ENCODE measurements at regions not wholly inside any gene's neighbourhood (a gene's known extent, or its start where the extent isn't known, plus 50 kb on each side); places are given as distances from the start of the nearest gene placed in this dataset.

- dilution Hi-C loops (cut with HindIII; ENCODE audit: low sequenced_read_pairs, unreplicated experiment): no loop called here
- no peak overlapping the region for H3K18ac ChIP-seq (ENCODE audit: low read depth, low read length)
- TF ChIP-seq CTCF (conservative IDR thresholded peaks at IDR 0.05; ENCODE audit: low read depth, low read length) (no peak), FOS (IDR thresholded peaks at IDR 0.05; ENCODE audit: low read depth, low read length) (no peak), SMC3 (IDR thresholded peaks at IDR 0.05; ENCODE audit: low read depth, low read length) (no peak), MXI1 (IDR thresholded peaks at IDR 0.05; ENCODE audit: borderline replicate concordance, low read depth, low read length) (no peak), CHD1 (IDR thresholded peaks at IDR 0.05; ENCODE audit: low read depth, low read length) (no peak), USF2 (IDR thresholded peaks at IDR 0.05; ENCODE audit: low read depth, low read length) (no peak), POLR2A (IDR thresholded peaks at IDR 0.05; ENCODE audit: low read depth, low read length) (no peak), RAD21 (IDR thresholded peaks at IDR 0.05; ENCODE audit: low read length) (no peak), ELK1 (IDR thresholded peaks at IDR 0.05; ENCODE audit: borderline replicate concordance, low read depth, low read length) (no peak), CEBPB (IDR thresholded peaks at IDR 0.05; ENCODE audit: low read depth, low read length) (no peak), NFE2L2 (IDR thresholded peaks at IDR 0.05; ENCODE audit: low read depth, low read length) (no peak), RFX5 (IDR thresholded peaks at IDR 0.05; ENCODE audit: low read depth, low read length) (no peak), BHLHE40 (IDR thresholded peaks at IDR 0.05; ENCODE audit: low read depth, low read length) (no peak), MAFK (IDR thresholded peaks at IDR 0.05; ENCODE audit: low read depth, low read length) (no peak)
- H3K9me3 ChIP-seq (ENCODE audit: control insufficient read depth, insufficient read depth, low read length): no peaks in the 10 kb centered on the region
- no peak overlapping the region for H2BK15ac ChIP-seq (ENCODE audit: low read depth, low read length)
- no peak for DNase-seq
- H3K4ac ChIP-seq (ENCODE audit: low read depth, low read length): no peak overlapping the region
- no peak overlapping the region for H2BK120ac ChIP-seq (ENCODE audit: low read depth, low read length)
- no peak overlapping the region for H3K4me2 ChIP-seq (ENCODE audit: low read depth, low read length)
- no peak overlapping the region for H2AK9ac ChIP-seq (replicated peaks; ENCODE audit: low read depth, low read length, poor library complexity)
- no peaks in the 10 kb centered on the region for H3K36me3 ChIP-seq (ENCODE audit: control insufficient read depth, insufficient read depth, low read length)
- no peaks in the 10 kb centered on the region for H4K20me1 ChIP-seq (ENCODE audit: insufficient read depth, low read length)
- H3K4me1 ChIP-seq (ENCODE audit: control insufficient read depth, insufficient read depth, low read length): no peaks in the 10 kb centered on the region
- CTCF ChIA-PET: no interaction called here
- no peak overlapping the region for H2BK20ac ChIP-seq (ENCODE audit: low read depth, low read length)
- intact Hi-C loops (cut with micrococcal nuclease): no loop called here
- in situ Hi-C loops (cut with MboI; ENCODE audit: low sequenced_read_pairs): no loop called here
- no TSS peak for BruUV-seq (replicated peaks)
- H3K56ac ChIP-seq (ENCODE audit: extremely low read depth, insufficient read depth, low read length): no peak overlapping the region
- H3K27ac ChIP-seq (ENCODE audit: insufficient read depth, low read length): no peak overlapping the region
- H3K9ac ChIP-seq (ENCODE audit: low read depth, low read length): no peak overlapping the region
- H4K91ac ChIP-seq (ENCODE audit: insufficient read depth, low read depth, low read length): no peak overlapping the region
- H3K23ac ChIP-seq (ENCODE audit: low read depth, low read length): no peak overlapping the region
- POLR2A ChIA-PET (ENCODE audit: unreplicated experiment): no interaction called here
- H4K5ac ChIP-seq (ENCODE audit: low read depth, low read length): no peak overlapping the region
- H3K14ac ChIP-seq (replicated peaks; ENCODE audit: low read depth, low read length): no peak overlapping the region; the same call in 1 of the 2 replicates
- no peaks in the 10 kb centered on the region for H3K27me3 ChIP-seq (ENCODE audit: control insufficient read depth, insufficient read depth, low read length)
- H3K79me1 ChIP-seq (ENCODE audit: low read depth in 1 of 2, low read length in 2 of 2): no peaks in the 10 kb centered on the region
- 88% methylated on average over 1 of the region's 5 CpGs; no CpG with 5 or more reads in 1 of the 2 experiments for WGBS, 2 experiments (ENCODE audit: extremely low coverage in 2 of 2, insufficient read length in 1 of 2)
- ATAC-seq (ENCODE audit: low read depth): no peak
- H4K8ac ChIP-seq (ENCODE audit: low read depth in 2 of 2, low read length in 2 of 2): no peak overlapping the region
- no peak overlapping the region for H2BK5ac ChIP-seq (ENCODE audit: low read depth, low read length, poor library complexity, severe bottlenecking)
- no peak overlapping the region for H3K4me3 ChIP-seq (ENCODE audit: insufficient read depth, low read depth, low read length)
- H3K9me1 ChIP-seq (ENCODE audit: insufficient read depth, low read length): no peaks in the 10 kb centered on the region
- no peak overlapping the region for H2AFZ ChIP-seq (replicated peaks; ENCODE audit: low read length, poor library complexity)
- H2AK5ac ChIP-seq (ENCODE audit: low read depth, low read length): no peak overlapping the region
These were observed 315.3 kb downstream of the PTTG2 start for GRCh38 chr4:38275331-38276100.

Data from IMR-90 (cell line).